ENCODE measurements at regions not wholly inside any gene's neighbourhood (a gene's known extent, or its start where the extent isn't known, plus 50 kb on each side); places are given as distances from the start of the nearest gene placed in this dataset.

DNA sequence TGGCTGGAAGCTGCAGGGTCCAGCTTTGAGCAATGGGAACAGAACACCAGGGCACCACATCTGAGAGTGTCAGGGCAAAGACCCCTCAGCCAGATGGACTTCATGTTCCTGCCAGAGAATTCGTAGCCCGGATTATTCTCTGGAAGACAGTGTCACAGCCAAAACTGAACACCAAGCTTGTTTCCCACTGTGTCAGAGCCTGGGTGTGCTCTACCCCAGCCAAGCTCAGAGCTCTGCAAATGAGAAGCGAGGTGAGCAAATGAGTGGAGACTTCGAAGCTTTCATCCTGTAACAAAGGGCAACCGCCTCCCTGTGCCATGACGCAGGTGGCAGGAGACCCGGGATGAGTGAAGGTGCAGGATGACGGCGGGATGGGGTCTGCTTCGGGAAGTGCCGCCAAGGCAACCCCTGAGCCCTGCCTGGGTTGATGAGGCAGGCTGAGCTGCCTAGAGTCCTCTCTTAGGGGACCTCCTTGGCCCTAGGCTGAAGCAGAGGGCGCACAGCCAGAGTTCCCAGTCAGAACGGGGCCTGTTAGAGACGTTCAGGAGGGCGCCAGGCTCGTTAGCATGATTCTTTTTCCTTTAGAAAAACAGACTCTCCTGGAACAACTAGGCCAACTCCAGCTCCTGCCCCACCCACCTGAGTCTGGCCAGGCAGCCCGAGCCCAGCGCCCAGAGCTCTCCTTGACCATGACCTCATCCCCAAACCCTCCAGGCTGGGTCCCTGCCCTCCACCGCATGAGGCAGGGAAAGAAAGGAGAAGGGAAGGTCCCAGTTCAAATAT is 187.7 kb downstream of the SOD2 start:
- TF ChIP-seq, protein P1, sequence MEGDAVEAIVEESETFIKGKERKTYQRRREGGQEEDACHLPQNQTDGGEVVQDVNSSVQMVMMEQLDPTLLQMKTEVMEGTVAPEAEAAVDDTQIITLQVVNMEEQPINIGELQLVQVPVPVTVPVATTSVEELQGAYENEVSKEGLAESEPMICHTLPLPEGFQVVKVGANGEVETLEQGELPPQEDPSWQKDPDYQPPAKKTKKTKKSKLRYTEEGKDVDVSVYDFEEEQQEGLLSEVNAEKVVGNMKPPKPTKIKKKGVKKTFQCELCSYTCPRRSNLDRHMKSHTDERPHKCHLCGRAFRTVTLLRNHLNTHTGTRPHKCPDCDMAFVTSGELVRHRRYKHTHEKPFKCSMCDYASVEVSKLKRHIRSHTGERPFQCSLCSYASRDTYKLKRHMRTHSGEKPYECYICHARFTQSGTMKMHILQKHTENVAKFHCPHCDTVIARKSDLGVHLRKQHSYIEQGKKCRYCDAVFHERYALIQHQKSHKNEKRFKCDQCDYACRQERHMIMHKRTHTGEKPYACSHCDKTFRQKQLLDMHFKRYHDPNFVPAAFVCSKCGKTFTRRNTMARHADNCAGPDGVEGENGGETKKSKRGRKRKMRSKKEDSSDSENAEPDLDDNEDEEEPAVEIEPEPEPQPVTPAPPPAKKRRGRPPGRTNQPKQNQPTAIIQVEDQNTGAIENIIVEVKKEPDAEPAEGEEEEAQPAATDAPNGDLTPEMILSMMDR (IDR thresholded peaks at IDR 0.05), result no peak
- TF ChIP-seq POLR2A (IDR thresholded peaks at IDR 0.05), result no peak

All from thyroid gland (tissue), 4 donors.